ENCODE measurements at regions not wholly inside any gene's neighbourhood (a gene's known extent, or its start where the extent isn't known, plus 50 kb on each side); places are given as distances from the start of the nearest gene placed in this dataset.
"Not testable (repeated sequence)": the region's sequence is repeated elsewhere in the genome, so short reads cannot be mapped to it uniquely, and the experiment has no call there.

DNA sequence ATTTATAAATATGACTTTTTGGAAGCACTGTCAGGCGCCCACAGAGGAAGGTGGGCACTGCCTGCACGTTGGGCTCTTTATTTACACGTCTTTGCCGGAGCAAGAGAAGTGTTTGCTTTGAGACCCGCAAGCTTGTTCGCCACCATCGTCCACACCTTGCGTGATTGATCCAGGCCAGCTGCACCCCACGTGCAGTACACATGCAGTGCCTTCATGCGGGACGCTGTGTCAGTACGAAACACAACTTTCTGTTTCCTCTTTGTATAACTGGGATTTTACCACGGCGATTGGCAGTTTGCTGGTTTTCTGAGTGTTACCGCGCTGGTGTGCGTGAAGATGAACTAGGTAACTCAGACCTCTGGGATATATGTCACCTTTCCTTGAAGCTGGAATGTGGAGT, 571.0 kb upstream of the SALL3 start:
- intact Hi-C loops (cut with DNase I), result no loop called here
- ATAC-seq (no peak), DNase-seq (no peak)

- intact Hi-C loops (cut with DNase I), result no loop called here
- no peak for ATAC-seq
These were observed 569.4 kb upstream of the SALL3 start for GRCh38 chr18:78410094-78410786.

GRCh38 chr18:78411539-78411938, 568.1 kb upstream of the SALL3 start:
- intact Hi-C loops (cut with DNase I), result no loop called here
- DNase-seq, result no peak
- ATAC-seq, result no peak

More at GRCh38 chr18:78410094-78410786, 569.4 kb upstream of the SALL3 start:
- DNase-seq, result no peak

DNA sequence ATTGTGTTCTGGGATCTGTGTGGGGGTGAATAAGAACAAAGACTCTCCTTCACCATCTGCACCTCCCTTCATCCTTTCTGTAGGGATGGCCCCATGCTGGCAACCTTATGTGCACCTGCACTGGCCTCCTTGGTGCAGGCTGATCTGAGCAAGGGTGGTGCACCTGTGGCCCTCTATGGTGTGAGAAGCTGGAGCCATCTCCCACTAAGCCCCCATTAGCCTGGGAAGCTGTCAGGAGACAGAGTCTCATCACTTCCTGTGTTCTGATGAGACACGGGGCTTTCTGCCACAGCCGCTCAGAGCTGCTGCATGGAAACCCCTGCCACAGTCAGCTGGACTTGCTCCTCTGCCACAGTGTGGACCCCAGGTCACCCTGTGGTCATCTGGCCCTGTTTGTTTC, 565.3 kb upstream of the SALL3 start:
- no peak for DNase-seq
- ATAC-seq, result no peak
- intact Hi-C loops (cut with DNase I), result no loop called here

- intact Hi-C loops (cut with DNase I), result no loop called here
- ATAC-seq, result no peak
- DNase-seq, result no peak
These were observed 562.8 kb upstream of the SALL3 start for GRCh38 chr18:78416853-78417252.

- intact Hi-C loops (cut with DNase I), result no loop called here
- ATAC-seq, result no peak
- DNase-seq, result no peak
These were observed 561.2 kb upstream of the SALL3 start for GRCh38 chr18:78418379-78418778.

GRCh38 chr18:78419171-78419570, 560.4 kb upstream of the SALL3 start:
- intact Hi-C loops (cut with DNase I), result no loop called here
- ATAC-seq (no peak), DNase-seq (no peak)

- ATAC-seq, result no peak
- DNase-seq, result no peak
- intact Hi-C loops (cut with DNase I), result no loop called here
These were observed 559.5 kb upstream of the SALL3 start for GRCh38 chr18:78420116-78420515.

DNA sequence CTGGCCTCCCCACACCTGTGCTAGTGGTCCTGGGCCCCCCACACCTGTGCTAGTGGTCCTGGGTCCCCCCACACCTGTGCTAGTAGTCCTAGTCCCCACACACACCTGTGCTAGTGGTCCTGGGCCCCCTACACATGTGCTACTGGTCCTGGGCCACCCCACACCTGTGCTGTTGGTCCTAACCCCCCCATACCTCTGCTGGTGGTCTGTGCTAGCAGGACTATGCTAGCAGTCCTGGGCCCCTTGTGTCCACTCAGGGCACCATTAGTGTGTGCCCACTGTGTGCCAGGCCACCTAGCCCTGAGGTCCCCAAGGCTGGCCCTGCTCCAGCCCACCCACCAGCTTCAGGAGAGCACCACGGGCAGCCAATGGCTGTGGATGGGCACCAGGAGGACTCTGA, 558.2 kb upstream of the SALL3 start:
- ATAC-seq (no peak), DNase-seq (no peak)
- intact Hi-C loops (cut with DNase I), result no loop called here

DNA sequence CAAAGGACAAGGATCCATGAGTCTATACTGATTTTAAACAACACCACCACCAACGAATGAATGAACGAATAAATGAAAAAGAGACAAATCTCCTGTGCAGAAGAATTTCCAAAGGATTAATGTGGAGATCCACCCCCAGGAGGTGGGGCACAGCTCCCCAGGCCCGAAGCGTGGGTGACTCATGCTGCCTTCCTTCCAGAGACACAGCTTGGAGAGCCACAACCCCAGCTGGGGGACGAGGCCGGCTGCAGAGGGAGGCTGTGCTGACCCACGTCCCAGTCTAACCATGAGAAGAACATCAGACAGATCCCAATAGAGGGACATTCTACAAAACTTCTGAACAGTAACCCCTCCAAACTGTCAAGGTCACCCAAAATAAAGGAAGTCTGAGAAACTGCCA, 557.3 kb upstream of the SALL3 start:
- intact Hi-C loops (cut with DNase I), result no loop called here
- DNase-seq (no peak), ATAC-seq (peak in 1 of 2 donors; percentile 61)

- DNase-seq (no peak), ATAC-seq (no peak)
- intact Hi-C loops (cut with DNase I), result no loop called here
These were observed 555.8 kb upstream of the SALL3 start for GRCh38 chr18:78423811-78424210.

- intact Hi-C loops (cut with DNase I), result no loop called here
- ATAC-seq (no peak), DNase-seq (no peak)
These were observed 555.1 kb upstream of the SALL3 start for GRCh38 chr18:78424403-78425018.

DNA sequence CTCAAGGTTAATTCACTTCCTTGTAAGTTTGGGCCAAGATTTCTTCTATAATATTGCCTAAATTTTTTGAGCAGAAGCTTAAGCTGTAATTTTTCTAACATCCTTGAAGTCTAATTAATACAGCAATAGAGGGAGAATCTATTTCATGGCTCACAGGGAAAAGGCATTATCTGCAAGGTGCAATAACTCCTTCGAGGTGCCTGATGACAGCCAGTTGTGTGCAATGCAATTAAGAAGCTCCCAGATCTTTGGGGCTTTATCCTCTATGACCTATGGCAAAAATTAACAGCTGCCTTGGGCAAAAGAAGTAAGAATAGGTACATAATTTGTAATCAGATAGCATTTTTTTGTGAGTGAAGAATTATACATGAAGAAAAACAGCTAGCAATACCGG, 554.6 kb upstream of the SALL3 start:
- DNase-seq (no peak), ATAC-seq (no peak)
- intact Hi-C loops (cut with DNase I), result no loop called here

DNA sequence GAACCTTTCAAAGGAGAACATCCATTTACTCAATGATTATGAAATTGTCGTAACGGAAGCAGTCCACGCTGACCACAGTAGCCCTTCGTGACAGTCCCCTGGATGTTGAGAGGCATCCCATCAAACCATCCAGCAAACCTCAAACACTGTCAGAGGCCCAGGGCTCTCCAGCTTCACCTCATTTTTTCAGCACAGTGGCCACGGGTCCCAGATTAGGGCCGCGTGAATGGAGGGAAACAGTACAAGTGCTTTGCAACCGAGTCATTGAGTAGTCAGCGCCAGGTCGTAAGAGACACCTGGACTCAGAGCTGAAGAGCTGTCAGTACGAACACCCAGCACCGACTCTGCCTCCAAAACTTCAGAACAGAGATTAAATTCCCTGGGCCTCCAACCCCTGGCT, 552.5 kb upstream of the SALL3 start:
- ATAC-seq (no peak), DNase-seq (no peak)
- intact Hi-C loops (cut with DNase I), result no loop called here

GRCh38 chr18:78429127-78430108, 550.2 kb upstream of the SALL3 start:
- ATAC-seq (peak in 1 of 2 donors; percentile 19), DNase-seq (no peak)
- intact Hi-C loops (cut with DNase I), result no loop called here

GRCh38 chr18:78430131-78430758, 549.4 kb upstream of the SALL3 start:
- DNase-seq, result no peak
- ATAC-seq, result peak in 1 of 2 donors; percentile 12
- intact Hi-C loops (cut with DNase I), result no loop called here

DNA sequence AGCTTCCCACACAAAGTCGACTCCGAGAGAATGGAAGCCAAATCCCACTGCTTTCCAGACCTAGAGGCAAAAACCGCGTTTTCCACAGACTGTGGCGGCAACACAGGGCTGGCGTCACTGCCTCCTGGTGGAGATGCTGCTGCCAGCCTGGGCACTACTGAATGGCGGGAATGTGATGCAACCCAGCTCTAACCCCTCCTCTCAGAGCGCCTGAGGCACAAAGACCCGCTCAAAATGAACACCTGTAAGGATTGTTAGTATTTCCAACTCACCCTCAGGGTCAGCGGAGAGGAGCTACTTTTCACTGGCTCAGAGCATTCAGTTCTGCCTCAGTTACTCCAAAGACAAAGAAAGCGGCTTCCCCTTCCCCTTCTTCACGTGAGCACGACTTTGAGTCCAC, 548.0 kb upstream of the SALL3 start:
- ATAC-seq (no peak), DNase-seq (no peak)
- intact Hi-C loops (cut with DNase I), result no loop called here

- DNase-seq (no peak), ATAC-seq (no peak)
- intact Hi-C loops (cut with DNase I), result no loop called here
These were observed 546.1 kb upstream of the SALL3 start for GRCh38 chr18:78433562-78433961.

- DNase-seq, result no peak
- no peak for ATAC-seq
- intact Hi-C loops (cut with DNase I), result no loop called here
These were observed 543.5 kb upstream of the SALL3 start for GRCh38 chr18:78436110-78436509.

DNA sequence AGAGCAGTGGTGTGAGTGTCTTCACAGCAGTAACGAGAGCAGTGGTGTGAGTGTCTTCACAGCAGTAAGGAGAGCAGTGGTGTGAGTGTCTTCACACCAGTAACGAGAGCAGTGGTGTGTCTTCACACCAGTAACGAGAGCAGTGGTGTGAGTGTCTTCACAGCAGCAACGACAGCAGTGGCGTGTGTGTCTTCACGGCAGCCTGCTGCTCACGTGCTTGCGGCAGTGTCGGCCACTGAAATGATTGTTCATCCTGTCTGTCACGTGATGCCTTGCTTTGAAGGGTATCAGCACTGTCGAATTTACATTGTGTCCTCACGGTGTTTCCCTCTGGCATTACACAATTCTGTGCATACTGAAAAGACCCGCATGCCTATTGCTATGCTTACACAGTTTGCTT, 541.4 kb upstream of the SALL3 start:
- DNase-seq; intact Hi-C loops (cut with DNase I); ATAC-seq: not testable (repeated sequence)
